Lower leg skin (tissue), 4 donors: ENCODE measurements at regions not wholly inside any gene's neighbourhood (a gene's known extent, or its start where the extent isn't known, plus 50 kb on each side); places are given as distances from the start of the nearest gene placed in this dataset.

Experiments
- DNase-seq, 2 donors: peaks; one replicate each; pipeline ENCODE4 v3.0.0-alpha.2; 2019; ENCODE audit warnings: low spot score in 2 of 2
- H3K4me3 ChIP-seq: fragments of 200-600 bp; sonication (generic); 2 replicates; pipeline ENCODE4 v1.5.1; 2017; ENCODE audit warnings: mild to moderate bottlenecking, low read depth; ENCODE audit not compliant: poor library complexity, severe bottlenecking
- CTCF ChIP-seq, 3 donors: fragments of 450-650 bp; IDR thresholded peaks; one replicate each; pipeline ENCODE4 v1.5.1; 2016; ENCODE audit warnings: antibody characterized with exemption in 3 of 3, mild to moderate bottlenecking in 3 of 3, moderate library complexity in 2 of 3
- POLR2A ChIP-seq, 2 donors: fragments of 450-650 bp; IDR thresholded peaks; one replicate each; pipeline ENCODE4 v1.6.1; 2016 to 2017; ENCODE audit warnings: antibody characterized with exemption in 2 of 2, mild to moderate bottlenecking in 1 of 2, moderate library complexity in 1 of 2
- WGBS, 2 donors: methylation state at CpG; one replicate each; pipeline ENCODE4 v1.1.5; 2018; 5-methylcytosine and 5-hydroxymethylcytosine counted together
- intact Hi-C: fragments of 100-400 bp; cut with DNase I; formaldehyde crosslinking; loops from one replicate; pipeline ENCODE4 v1.15.0; 2023; ENCODE audit warnings: low total_unique reads

GRCh38 chr7:116394106-116394505 lies 105.4 kb upstream of the CAV2 start:
- TF ChIP-seq CTCF (IDR thresholded peaks at IDR 0.05) (no peak), POLR2A (IDR thresholded peaks at IDR 0.05) (no peak)
- intact Hi-C loops: no loop called here
- WGBS, 2 donors: 93 to 95% methylated on average over 11 of the region's 11 CpGs
- no peak for DNase-seq
- H3K4me3 ChIP-seq: no peak overlapping the region

- TF ChIP-seq POLR2A (IDR thresholded peaks at IDR 0.05) (no peak), CTCF (IDR thresholded peaks at IDR 0.05) (no peak)
- DNase-seq: no peak
- intact Hi-C loops: no loop called here
- WGBS, 2 donors: 45 to 52% methylated on average over 3 of the region's 3 CpGs
- no peak overlapping the region for H3K4me3 ChIP-seq
Measured at GRCh38 chr7:116395141-116395791, 104.3 kb upstream of the CAV2 start.

- WGBS, 2 donors: 97 to 100% methylated on average over 2 of the region's 2 CpGs
- TF ChIP-seq POLR2A (IDR thresholded peaks at IDR 0.05) (no peak), CTCF (IDR thresholded peaks at IDR 0.05) (no peak)
- intact Hi-C loops: no loop called here
- H3K4me3 ChIP-seq: no peak overlapping the region
- DNase-seq: no peak
Measured at GRCh38 chr7:116398672-116399071, 100.9 kb upstream of the CAV2 start.

- no peak for DNase-seq
- H3K4me3 ChIP-seq: no peak overlapping the region
- no peak for TF ChIP-seq CTCF (IDR thresholded peaks at IDR 0.05)
- TF ChIP-seq POLR2A (IDR thresholded peaks at IDR 0.05): no peak
- intact Hi-C loops: no loop called here
Measured at GRCh38 chr7:116399819-116400218, 99.7 kb upstream of the CAV2 start.

- TF ChIP-seq POLR2A (IDR thresholded peaks at IDR 0.05) (no peak), CTCF (IDR thresholded peaks at IDR 0.05) (no peak)
- 68 to 77% methylated on average over 3 of the region's 3 CpGs for WGBS, 2 donors
- intact Hi-C loops: no loop called here
- H3K4me3 ChIP-seq: no peak overlapping the region
- DNase-seq: no peak
Measured at GRCh38 chr7:116400522-116400921, 99.0 kb upstream of the CAV2 start.

GRCh38 chr7:116401711-116402110 lies 97.8 kb upstream of the CAV2 start:
- TF ChIP-seq CTCF (IDR thresholded peaks at IDR 0.05): no peak
- no peak for TF ChIP-seq POLR2A (IDR thresholded peaks at IDR 0.05)
- H3K4me3 ChIP-seq: no peak overlapping the region
- intact Hi-C loops: no loop called here
- no peak for DNase-seq
